ENCODE measurements at regions not wholly inside any gene's neighbourhood (a gene's known extent, or its start where the extent isn't known, plus 50 kb on each side); places are given as distances from the start of the nearest gene placed in this dataset.
A peak's percentile ranks its signal among the peaks of the same experiment; 100 is the strongest.

DNA sequence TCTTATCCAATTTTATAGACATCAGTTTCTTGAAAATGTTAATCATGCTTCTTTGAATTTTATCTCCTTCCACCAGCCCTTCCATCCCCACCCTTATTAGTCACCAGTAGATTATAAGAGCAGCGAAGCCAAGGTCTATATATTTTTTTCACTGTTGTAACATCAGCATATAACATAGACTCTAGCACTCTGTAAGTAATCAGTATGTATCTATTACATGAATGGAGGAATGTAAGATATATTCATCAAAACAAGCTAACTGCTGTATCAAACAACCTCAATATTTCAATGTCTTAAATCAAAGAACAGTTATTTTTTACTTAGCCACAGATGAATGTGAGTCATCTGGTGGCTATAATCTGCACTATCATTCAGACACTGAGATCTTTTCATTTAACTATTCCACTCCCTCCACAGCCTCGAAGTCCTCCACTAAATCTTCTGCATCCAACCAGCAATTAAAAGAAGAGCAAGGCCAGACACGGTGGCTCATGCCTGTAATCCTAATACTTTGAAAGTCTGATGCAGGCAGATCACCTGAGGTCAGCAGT lies 178.9 kb downstream of the CENPC start:
- Histone ChIP-seq H3K9me2 (replicated peaks; ENCODE audit: low read depth, low read length) (no peaks in the 10 kb centered on the region), H3K4me2 (ENCODE audit: low read depth, low read length, poor library complexity, severe bottlenecking) (peak overlapping the region; percentile 1), H2AFZ (ENCODE audit: low read length) (no peak overlapping the region), H3K4me1 (ENCODE audit: insufficient read depth, low read length, poor library complexity, severe bottlenecking) (no peaks in the 10 kb centered on the region), H3K79me2 (ENCODE audit: insufficient read depth, low read length) (no peaks in the 10 kb centered on the region), H4K20me1 (ENCODE audit: insufficient read depth, low read length, poor library complexity, severe bottlenecking) (no peaks in the 10 kb centered on the region), H3K4me3 (ENCODE audit: low read length, poor library complexity, severe bottlenecking) (no peak overlapping the region), H3K36me3 (ENCODE audit: insufficient read depth, low read length) (no peaks in the 10 kb centered on the region), H3K27me3 (ENCODE audit: insufficient read depth, low read length, poor library complexity, severe bottlenecking) (no peaks in the 10 kb centered on the region), H3K9me3 (ENCODE audit: insufficient read depth, low read depth, low read length) (no peaks in the 10 kb centered on the region; the same call in 1 of the 2 replicates), H3F3A (ENCODE audit: low read depth) (no peaks in the 10 kb centered on the region), H3K9ac (ENCODE audit: low read depth, low read length, poor library complexity, severe bottlenecking) (no peak overlapping the region)
- TF ChIP-seq, protein P1, sequence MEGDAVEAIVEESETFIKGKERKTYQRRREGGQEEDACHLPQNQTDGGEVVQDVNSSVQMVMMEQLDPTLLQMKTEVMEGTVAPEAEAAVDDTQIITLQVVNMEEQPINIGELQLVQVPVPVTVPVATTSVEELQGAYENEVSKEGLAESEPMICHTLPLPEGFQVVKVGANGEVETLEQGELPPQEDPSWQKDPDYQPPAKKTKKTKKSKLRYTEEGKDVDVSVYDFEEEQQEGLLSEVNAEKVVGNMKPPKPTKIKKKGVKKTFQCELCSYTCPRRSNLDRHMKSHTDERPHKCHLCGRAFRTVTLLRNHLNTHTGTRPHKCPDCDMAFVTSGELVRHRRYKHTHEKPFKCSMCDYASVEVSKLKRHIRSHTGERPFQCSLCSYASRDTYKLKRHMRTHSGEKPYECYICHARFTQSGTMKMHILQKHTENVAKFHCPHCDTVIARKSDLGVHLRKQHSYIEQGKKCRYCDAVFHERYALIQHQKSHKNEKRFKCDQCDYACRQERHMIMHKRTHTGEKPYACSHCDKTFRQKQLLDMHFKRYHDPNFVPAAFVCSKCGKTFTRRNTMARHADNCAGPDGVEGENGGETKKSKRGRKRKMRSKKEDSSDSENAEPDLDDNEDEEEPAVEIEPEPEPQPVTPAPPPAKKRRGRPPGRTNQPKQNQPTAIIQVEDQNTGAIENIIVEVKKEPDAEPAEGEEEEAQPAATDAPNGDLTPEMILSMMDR (conservative IDR thresholded peaks at IDR 0.05; ENCODE audit: low read length): no peak
- TF ChIP-seq EZH2phosphoT487 (IDR thresholded peaks at IDR 0.05; ENCODE audit: borderline replicate concordance): no peak

DNA sequence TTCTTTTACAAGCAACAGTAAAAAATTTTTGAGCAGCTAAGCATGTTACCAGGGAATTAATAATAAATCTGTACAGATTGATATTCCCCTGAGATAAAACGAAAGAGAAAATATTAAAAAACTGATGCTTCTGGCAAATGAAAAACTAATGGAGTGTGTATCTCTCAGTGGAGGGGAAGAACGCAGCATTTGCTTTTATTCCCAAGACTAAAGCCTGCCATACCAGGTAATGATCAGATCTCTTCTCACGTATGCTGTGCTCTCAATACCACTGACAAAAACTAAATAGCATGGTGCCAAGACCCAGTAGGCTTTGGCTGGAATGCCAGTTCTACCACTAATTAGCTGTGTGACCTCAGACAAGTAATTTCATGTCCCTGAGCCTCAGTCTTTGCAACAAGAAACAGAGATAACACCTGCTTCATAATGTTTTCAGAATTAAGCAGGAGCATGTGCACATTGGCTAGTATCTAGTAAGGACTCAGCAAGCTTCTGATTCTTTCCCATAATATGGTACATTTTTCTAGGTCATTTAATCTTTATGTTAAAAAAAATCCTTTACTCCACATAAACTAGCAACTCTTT lies 179.6 kb downstream of the CENPC start:
- no peak for TF ChIP-seq EZH2phosphoT487 (IDR thresholded peaks at IDR 0.05; ENCODE audit: borderline replicate concordance)
- TF ChIP-seq, protein P1 (conservative IDR thresholded peaks at IDR 0.05; ENCODE audit: low read length): no peak
- no peak overlapping the region for H3K4me3 ChIP-seq (ENCODE audit: low read length, poor library complexity, severe bottlenecking)
- no peak overlapping the region for H3K4me2 ChIP-seq (ENCODE audit: low read depth, low read length, poor library complexity, severe bottlenecking)
- H3K9me2 ChIP-seq (replicated peaks; ENCODE audit: low read depth, low read length): no peaks in the 10 kb centered on the region
- H2AFZ ChIP-seq (ENCODE audit: low read length): no peak overlapping the region
- H4K20me1 ChIP-seq (ENCODE audit: insufficient read depth, low read length, poor library complexity, severe bottlenecking): no peaks in the 10 kb centered on the region
- H3K9me3 ChIP-seq (ENCODE audit: insufficient read depth, low read depth, low read length): no peaks in the 10 kb centered on the region; the same call in 1 of the 2 replicates
- no peaks in the 10 kb centered on the region for H3K4me1 ChIP-seq (ENCODE audit: insufficient read depth, low read length, poor library complexity, severe bottlenecking)
- no peaks in the 10 kb centered on the region for H3K27me3 ChIP-seq (ENCODE audit: insufficient read depth, low read length, poor library complexity, severe bottlenecking)
- no peak overlapping the region for H3K9ac ChIP-seq (ENCODE audit: low read depth, low read length, poor library complexity, severe bottlenecking)
- no peaks in the 10 kb centered on the region for H3K79me2 ChIP-seq (ENCODE audit: insufficient read depth, low read length)
- no peaks in the 10 kb centered on the region for H3F3A ChIP-seq (ENCODE audit: low read depth)
- H3K36me3 ChIP-seq (ENCODE audit: insufficient read depth, low read length): no peaks in the 10 kb centered on the region

DNA sequence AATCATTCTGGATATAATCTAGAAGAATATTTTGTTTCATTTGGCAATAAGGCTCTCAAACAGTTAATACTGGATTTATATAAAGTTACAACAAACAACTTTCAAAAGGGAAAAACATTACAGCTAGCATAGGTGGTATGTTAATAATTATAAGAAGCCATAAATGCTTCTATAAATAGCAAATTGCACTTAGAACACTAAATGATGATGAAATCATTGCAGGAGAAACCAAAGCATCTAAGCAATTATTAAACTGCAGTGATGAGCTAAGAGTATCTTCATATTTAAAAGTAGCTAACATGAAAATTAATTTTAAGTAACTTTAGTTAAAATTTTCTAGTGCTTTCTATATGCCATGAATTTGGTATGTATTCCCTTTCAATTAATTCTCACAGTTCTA lies 189.5 kb downstream of the CENPC start:
- Histone ChIP-seq H3K9me3 (ENCODE audit: insufficient read depth, low read depth, low read length) (peaks cover 4% of the 10 kb centered on the region; the same call in 1 of the 2 replicates), H3K36me3 (ENCODE audit: insufficient read depth, low read length) (no peaks in the 10 kb centered on the region), H2AFZ (ENCODE audit: low read length) (no peak overlapping the region), H3K4me3 (ENCODE audit: low read length, poor library complexity, severe bottlenecking) (no peak overlapping the region), H4K20me1 (ENCODE audit: insufficient read depth, low read length, poor library complexity, severe bottlenecking) (no peaks in the 10 kb centered on the region), H3K4me2 (ENCODE audit: low read depth, low read length, poor library complexity, severe bottlenecking) (no peak overlapping the region), H3K4me1 (ENCODE audit: insufficient read depth, low read length, poor library complexity, severe bottlenecking) (no peaks in the 10 kb centered on the region), H3K79me2 (ENCODE audit: insufficient read depth, low read length) (no peaks in the 10 kb centered on the region), H3K9ac (ENCODE audit: low read depth, low read length, poor library complexity, severe bottlenecking) (no peak overlapping the region), H3F3A (ENCODE audit: low read depth) (no peaks in the 10 kb centered on the region), H3K9me2 (replicated peaks; ENCODE audit: low read depth, low read length) (no peaks in the 10 kb centered on the region), H3K27me3 (ENCODE audit: insufficient read depth, low read length, poor library complexity, severe bottlenecking) (no peaks in the 10 kb centered on the region)
- TF ChIP-seq, protein P1 (conservative IDR thresholded peaks at IDR 0.05; ENCODE audit: low read length): no peak
- no peak for TF ChIP-seq EZH2phosphoT487 (IDR thresholded peaks at IDR 0.05; ENCODE audit: borderline replicate concordance)
